ENCODE measurements at regions not wholly inside any gene's neighbourhood (a gene's known extent, or its start where the extent isn't known, plus 50 kb on each side); places are given as distances from the start of the nearest gene placed in this dataset.

DNA sequence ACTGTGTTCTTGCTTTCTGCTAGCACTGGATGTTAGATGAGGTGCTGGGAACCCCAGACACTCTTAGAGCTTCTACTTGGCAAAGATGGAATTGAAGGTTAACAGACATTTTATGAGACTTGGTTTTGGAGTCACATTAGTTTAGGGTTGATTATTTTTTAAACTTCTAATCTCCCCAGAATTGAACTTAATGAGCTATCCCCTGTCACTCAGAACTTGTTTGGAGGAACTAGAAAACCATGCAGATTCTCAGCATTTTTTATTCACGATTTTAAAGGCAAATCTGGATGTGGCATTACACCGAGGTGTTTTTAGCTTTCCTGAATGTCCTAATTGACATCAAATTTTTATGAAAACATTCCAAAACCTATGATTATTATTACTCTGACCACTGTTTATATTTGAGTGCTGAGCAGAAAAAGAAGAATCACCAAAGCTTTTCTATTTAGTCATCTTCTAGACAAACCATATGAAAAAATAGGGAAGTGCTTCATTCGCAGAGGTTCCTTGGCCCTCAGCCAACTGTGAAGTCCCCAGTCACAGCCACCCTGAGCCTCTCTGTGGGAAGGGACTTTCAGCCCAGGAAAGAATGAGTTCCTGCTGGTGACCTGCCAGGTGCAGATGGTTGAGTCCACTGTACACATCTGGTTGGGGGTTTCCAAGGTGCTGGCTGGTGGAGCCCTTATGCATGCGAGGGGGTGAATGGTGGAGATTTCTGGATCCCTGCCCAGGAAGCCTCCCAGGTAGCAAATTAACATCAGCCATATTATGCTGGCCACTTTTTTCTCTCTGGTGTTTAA lies 196.0 kb upstream of the TOPAZ1 start:
- TF ChIP-seq, protein P1, sequence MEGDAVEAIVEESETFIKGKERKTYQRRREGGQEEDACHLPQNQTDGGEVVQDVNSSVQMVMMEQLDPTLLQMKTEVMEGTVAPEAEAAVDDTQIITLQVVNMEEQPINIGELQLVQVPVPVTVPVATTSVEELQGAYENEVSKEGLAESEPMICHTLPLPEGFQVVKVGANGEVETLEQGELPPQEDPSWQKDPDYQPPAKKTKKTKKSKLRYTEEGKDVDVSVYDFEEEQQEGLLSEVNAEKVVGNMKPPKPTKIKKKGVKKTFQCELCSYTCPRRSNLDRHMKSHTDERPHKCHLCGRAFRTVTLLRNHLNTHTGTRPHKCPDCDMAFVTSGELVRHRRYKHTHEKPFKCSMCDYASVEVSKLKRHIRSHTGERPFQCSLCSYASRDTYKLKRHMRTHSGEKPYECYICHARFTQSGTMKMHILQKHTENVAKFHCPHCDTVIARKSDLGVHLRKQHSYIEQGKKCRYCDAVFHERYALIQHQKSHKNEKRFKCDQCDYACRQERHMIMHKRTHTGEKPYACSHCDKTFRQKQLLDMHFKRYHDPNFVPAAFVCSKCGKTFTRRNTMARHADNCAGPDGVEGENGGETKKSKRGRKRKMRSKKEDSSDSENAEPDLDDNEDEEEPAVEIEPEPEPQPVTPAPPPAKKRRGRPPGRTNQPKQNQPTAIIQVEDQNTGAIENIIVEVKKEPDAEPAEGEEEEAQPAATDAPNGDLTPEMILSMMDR (IDR thresholded peaks at IDR 0.05): no peak
- TF ChIP-seq POLR2AphosphoS5 (IDR thresholded peaks at IDR 0.05; ENCODE audit: low read depth, low read length): no peak
- TF ChIP-seq SIN3A (IDR thresholded peaks at IDR 0.05; ENCODE audit: borderline replicate concordance, insufficient read depth, low read depth, low read length): no peak
- TF ChIP-seq, protein P2, sequence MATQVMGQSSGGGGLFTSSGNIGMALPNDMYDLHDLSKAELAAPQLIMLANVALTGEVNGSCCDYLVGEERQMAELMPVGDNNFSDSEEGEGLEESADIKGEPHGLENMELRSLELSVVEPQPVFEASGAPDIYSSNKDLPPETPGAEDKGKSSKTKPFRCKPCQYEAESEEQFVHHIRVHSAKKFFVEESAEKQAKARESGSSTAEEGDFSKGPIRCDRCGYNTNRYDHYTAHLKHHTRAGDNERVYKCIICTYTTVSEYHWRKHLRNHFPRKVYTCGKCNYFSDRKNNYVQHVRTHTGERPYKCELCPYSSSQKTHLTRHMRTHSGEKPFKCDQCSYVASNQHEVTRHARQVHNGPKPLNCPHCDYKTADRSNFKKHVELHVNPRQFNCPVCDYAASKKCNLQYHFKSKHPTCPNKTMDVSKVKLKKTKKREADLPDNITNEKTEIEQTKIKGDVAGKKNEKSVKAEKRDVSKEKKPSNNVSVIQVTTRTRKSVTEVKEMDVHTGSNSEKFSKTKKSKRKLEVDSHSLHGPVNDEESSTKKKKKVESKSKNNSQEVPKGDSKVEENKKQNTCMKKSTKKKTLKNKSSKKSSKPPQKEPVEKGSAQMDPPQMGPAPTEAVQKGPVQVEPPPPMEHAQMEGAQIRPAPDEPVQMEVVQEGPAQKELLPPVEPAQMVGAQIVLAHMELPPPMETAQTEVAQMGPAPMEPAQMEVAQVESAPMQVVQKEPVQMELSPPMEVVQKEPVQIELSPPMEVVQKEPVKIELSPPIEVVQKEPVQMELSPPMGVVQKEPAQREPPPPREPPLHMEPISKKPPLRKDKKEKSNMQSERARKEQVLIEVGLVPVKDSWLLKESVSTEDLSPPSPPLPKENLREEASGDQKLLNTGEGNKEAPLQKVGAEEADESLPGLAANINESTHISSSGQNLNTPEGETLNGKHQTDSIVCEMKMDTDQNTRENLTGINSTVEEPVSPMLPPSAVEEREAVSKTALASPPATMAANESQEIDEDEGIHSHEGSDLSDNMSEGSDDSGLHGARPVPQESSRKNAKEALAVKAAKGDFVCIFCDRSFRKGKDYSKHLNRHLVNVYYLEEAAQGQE (IDR thresholded peaks at IDR 0.05; ENCODE audit: insufficient read depth in 1 of 2, low read depth in 2 of 2, low read length in 1 of 2): no peak

Data from Panc1 (cell line).